Cardiac fibroblast (primary cell): ENCODE measurements at regions not wholly inside any gene's neighbourhood (a gene's known extent, or its start where the extent isn't known, plus 50 kb on each side); places are given as distances from the start of the nearest gene placed in this dataset.
A peak's percentile ranks its signal among the peaks of the same experiment; 100 is the strongest.

Experiments
- DNase-seq, 2 donors: peaks; one replicate each; pipeline versions ENCODE4 v3.0.0 to v3.0.0-alpha.2; 2010; ENCODE audit warnings: low read depth in 2 of 2
- H3K4me3 ChIP-seq, 2 donors: replicated peaks in 1 of 2; 1 replicate in 1 of 2; 2 replicates in 1 of 2; pipeline ENCODE4 v1.5.1; 2011; ENCODE audit warnings: low read depth in 2 of 2, low read length in 2 of 2, mild to moderate bottlenecking in 2 of 2, moderate library complexity in 1 of 2
- TF ChIP-seq, protein P1 (sequence below): IDR thresholded peaks from one replicate; pipeline ENCODE4 v1.5.1; 2011; ENCODE audit warnings: low read depth, mild to moderate bottlenecking, low read length, inconsistent platforms

GRCh38 chr13:90008707-90009149 is 1338.8 kb upstream of the MIR17HG start:
- DNase-seq: no peak
- no peak overlapping the region for H3K4me3 ChIP-seq
- TF ChIP-seq, protein P1, sequence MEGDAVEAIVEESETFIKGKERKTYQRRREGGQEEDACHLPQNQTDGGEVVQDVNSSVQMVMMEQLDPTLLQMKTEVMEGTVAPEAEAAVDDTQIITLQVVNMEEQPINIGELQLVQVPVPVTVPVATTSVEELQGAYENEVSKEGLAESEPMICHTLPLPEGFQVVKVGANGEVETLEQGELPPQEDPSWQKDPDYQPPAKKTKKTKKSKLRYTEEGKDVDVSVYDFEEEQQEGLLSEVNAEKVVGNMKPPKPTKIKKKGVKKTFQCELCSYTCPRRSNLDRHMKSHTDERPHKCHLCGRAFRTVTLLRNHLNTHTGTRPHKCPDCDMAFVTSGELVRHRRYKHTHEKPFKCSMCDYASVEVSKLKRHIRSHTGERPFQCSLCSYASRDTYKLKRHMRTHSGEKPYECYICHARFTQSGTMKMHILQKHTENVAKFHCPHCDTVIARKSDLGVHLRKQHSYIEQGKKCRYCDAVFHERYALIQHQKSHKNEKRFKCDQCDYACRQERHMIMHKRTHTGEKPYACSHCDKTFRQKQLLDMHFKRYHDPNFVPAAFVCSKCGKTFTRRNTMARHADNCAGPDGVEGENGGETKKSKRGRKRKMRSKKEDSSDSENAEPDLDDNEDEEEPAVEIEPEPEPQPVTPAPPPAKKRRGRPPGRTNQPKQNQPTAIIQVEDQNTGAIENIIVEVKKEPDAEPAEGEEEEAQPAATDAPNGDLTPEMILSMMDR: no peak

- H3K4me3 ChIP-seq: no peak overlapping the region
- TF ChIP-seq, protein P1: no peak
- DNase-seq: no peak
Observed at GRCh38 chr13:90014038-90014437, 1333.4 kb upstream of the MIR17HG start.

DNA sequence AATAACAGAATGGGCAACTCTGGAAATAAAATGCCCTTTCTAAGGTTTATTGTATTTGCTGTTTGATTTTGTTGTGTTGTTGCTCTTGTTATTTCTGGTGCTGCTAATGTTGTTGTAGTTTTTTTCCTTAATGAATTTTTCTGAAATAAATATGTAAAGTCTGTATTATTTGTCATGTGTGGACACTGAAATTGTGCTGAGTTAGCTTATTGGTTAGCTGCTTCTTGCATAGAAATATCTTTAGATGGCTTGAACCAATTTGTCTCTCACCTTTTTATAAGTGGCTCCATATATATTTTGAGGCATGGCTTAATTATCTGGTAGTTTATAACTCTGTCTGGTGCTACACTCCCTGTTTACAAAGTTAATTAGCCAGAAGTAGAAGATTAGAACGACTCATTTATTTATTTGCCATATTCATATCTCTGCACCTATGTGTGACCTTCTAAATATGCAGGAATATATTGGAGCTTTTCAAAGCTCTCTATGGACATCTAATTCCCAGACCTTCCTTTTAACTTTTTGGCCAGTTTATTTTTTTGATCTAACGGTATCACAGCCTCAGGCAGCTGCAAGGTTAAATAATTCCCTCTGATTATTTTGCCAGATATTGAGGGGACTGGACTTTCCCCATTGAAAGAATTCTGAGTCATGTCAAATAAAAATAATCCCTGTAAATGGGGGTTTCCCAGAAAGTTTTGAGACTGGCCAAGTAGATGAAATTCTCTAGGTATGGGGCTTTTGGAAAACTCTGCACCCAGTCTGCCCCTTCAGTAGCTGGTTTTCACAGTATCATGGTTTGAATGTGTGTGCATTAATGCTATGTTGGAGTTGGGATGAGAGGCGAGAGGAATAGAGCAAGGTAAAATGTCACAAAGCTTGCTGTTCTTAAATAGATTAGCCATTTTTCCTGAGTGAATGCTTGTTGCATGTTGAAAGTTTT is 1331.7 kb upstream of the MIR17HG start:
- TF ChIP-seq, protein P1: no peak
- H3K4me3 ChIP-seq: no peak overlapping the region
- DNase-seq: peak in 1 of 2 donors; percentile 2

- TF ChIP-seq, protein P1: no peak
- DNase-seq: no peak
- H3K4me3 ChIP-seq: no peak overlapping the region
Observed at GRCh38 chr13:90016688-90017087, 1330.8 kb upstream of the MIR17HG start.

GRCh38 chr13:90020536-90021070 is 1326.9 kb upstream of the MIR17HG start:
- DNase-seq: no peak
- no peak overlapping the region for H3K4me3 ChIP-seq
- TF ChIP-seq, protein P1: no peak

DNA sequence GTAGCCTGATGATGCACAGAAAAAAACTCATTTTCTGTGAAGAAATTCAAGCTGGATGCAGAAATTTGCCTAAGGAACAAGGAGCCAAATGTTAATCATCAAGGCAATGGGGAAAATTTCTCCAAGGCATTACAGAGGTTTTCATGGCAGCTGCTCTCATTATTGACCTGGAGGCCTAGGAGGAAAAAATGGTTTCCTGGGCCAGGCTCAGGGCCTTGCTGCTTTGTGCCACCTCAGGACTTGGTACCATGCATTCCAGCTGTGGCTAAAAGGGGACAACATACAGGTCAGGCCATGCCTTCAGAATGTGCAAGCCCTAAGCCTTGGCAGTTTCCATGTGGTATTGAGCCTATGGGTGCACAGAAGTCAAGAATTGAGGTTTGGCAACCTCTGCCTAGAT is 1320.1 kb upstream of the MIR17HG start:
- TF ChIP-seq, protein P1: no peak
- no peak overlapping the region for H3K4me3 ChIP-seq
- no peak for DNase-seq
